ENCODE measurements at regions not wholly inside any gene's neighbourhood (a gene's known extent, or its start where the extent isn't known, plus 50 kb on each side); places are given as distances from the start of the nearest gene placed in this dataset.

DNA sequence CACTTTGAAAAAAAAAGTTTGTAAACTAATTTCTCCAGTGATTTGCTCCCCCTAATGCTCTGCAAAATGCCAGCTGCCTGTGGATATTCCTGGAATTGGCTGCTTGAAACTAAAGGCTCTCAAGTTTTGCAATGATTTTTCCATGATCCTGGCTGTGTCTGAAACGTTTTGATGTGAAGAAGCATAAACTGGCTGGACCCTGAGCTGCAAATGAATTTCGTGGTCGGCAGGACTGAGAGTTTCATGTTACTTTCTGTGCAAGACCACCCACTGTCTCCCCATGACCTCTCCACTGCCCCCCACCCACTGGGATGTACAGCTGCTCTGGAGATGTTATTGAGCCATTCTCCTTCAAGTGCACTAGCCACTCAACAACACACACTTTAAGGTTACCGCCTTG is 171.3 kb upstream of the SSTR4 start:
- no peak for DNase-seq

- DNase-seq, result no peak
These were observed 168.2 kb upstream of the SSTR4 start for GRCh38 chr20:22866812-22867341.

GRCh38 chr20:22878166-22878565 is 156.9 kb upstream of the SSTR4 start:
- no peak for DNase-seq

DNA sequence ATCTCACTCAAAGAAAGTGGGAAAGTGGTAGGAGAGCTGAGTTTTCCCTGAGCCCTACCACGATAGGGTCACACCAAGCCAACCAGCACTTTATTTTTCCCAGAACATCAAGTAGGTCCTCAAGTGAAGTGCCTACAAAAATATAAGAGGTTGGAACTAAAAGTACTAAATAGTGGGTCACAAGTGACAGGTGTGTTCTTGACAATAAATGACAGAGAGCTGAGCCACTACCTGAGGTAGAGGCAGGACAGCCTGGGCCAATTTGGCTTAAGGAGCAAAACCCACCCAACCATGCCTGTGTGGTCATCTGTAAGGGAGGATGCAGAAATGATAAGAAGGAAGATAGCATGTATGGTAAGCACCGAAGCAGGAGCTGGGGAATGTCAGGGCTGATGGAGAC is 154.8 kb upstream of the SSTR4 start:
- DNase-seq, result no peak

DNA sequence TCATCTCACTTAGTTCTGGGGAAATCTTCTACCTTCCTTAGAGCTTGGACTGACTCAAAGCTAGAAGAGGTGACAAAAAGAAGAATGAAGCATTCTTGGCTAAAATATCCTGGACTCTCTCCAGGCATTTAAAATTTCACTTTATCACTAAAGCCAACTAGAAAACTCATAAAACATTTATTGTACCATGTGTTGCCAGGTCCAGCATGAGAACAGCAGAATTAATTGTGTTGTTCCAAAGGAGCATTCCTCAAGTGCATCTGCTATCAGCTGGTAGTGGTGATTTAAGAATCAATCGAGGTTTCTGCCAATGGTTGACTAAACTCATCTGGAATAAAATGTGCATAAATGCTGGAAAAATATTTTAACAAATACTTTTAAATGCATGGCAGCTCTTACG is 147.3 kb upstream of the SSTR4 start:
- no peak for DNase-seq

- DNase-seq, result no peak
These were observed 144.4 kb upstream of the SSTR4 start for GRCh38 chr20:22890594-22891300.

DNA sequence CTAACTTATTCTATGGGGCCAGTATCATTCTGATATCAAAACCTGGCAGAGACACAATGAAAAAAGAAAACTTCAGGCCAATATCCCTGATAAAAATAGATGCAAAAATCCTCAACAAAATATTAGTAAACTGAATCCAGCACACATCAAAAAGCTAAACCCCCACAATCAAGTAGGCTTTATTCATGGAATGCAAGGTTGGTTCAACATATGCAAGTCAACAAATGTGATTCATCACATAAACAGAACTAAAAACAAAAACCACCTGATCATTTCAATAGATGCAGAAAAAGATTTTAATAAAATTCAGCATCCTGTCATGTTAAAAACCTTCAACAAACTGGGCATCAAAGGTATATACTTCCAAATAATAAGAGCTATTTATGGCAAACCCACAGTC is 133.9 kb upstream of the SSTR4 start:
- DNase-seq, result no peak

- no peak for DNase-seq
These were observed 133.2 kb upstream of the SSTR4 start for GRCh38 chr20:22901921-22902320.

- DNase-seq, result no peak
These were observed 130.7 kb upstream of the SSTR4 start for GRCh38 chr20:22904386-22904785.

GRCh38 chr20:22904905-22905304 is 130.2 kb upstream of the SSTR4 start:
- no peak for DNase-seq

GRCh38 chr20:22905658-22906057 is 129.5 kb upstream of the SSTR4 start:
- no peak for DNase-seq

DNA sequence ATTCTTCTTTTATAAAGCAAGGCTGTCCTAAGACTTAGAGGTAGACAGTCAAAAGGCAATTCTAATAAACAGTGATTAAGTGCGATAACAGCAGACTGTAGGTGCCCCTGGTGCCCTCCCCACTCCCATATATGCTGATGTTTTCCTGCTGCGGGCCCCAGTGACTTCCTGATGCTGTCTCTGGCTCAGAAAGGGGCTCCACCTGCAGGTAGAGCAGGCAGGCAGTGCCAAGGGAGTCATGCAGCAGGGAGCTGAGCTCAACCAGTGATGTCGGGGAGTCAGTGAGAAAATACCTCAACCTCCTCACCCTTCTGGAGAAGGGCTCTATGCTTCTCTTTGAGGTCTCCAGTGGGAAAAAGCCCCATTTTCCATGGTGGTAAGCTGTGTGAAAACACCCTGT is 126.7 kb upstream of the SSTR4 start:
- no peak for DNase-seq

DNA sequence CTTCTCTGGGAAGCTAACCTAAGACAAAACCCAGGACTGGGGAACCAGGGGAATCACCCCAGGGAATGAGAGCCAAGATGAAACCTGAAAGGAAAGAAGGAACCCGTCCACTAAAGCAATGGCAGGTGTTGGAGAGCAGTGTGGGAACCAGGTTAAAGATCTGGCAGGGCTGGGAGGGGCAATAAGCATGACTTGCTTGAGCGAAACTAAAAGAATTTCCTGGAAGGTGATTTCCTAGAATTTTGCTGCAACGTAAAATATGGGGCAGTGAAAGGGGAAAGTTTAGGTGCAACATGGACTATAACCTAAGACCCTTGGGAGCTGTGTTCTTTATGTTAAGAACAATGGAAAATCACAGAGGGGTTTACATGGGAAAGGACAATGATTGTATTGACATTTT is 126.2 kb upstream of the SSTR4 start:
- no peak for DNase-seq

- DNase-seq, result no peak
These were observed 125.7 kb upstream of the SSTR4 start for GRCh38 chr20:22909436-22909835.

DNA sequence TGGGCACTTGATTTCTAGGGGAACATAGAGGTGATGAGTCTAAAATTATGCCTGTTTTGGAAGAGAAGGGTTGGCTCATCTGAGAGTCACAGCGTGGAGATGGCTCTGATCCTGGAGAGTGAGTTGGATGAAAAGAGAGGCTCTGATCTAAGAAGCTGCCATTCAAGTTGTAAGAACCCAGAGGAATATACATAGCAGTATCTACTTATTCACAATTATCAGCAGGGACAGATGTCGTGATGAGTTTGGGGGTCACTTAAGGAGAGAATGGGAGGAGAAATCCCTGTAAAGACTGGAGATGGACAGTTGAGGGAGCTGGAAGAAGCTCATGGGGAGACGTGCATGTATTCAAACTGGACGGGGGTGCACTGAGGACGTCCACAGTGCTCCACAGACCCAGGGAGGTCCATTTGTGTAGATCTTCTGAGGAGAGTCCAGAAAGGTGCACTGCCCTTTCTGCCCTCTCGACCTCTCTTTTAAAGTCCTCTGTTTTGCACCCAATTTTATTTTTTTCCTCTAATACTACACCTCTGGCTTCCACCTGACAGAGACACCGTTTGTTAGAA is 124.7 kb upstream of the SSTR4 start:
- no peak for DNase-seq

GRCh38 chr20:22914291-22914690 is 120.8 kb upstream of the SSTR4 start:
- no peak for DNase-seq

DNA sequence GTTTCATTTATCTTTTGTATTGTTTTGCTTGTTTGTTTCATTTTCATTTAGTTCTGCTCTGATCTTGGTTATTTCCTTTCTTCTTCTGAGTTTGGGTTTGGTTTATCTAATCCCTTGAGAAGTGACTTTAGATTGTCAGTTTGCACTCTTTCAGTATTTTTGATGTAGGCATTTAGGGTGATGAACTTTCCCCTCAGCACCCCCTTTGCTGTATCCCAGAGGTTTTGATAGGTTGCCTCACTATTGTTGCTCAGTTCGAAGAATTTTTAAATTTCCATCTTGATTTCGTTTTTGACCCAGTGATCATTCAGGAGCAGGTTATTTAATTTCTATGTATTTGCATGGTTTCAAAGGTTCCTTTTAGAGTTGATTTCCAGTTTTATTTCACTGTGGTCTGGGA is 119.6 kb upstream of the SSTR4 start:
- no peak for DNase-seq

- no peak for DNase-seq
These were observed 118.9 kb upstream of the SSTR4 start for GRCh38 chr20:22916021-22916842.

DNA sequence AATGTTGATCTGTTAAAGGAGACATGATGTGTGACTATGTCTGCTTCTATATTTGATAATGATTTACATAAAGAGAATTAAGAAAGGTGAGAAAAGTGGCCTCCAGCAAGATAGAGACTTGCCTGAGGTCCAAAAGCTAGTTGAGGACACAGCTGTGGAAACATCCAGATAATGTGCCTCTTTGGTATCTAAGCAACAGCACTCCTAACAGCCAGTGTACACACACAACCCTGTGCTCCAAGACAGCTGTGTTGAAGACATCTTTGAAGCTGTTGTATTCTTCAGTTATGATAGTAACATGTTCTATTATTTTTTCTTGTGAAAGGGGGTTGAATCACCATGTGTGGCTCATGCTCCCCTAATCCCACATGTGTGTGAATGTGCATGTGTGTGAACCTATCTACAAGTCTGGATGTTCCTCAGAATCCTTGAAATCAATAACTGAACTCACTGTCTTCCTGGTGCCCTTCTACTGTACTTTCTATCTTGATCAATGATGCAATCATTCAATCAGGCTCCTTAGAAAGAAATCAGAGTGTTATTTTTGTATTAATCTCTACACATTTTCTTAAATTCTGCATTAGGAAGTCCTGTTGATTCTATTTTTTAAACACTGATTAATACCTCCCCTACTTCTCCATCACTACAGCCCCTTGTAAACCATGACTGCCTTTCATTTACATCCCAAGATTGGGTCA is 116.7 kb upstream of the SSTR4 start:
- no peak for DNase-seq

DNA sequence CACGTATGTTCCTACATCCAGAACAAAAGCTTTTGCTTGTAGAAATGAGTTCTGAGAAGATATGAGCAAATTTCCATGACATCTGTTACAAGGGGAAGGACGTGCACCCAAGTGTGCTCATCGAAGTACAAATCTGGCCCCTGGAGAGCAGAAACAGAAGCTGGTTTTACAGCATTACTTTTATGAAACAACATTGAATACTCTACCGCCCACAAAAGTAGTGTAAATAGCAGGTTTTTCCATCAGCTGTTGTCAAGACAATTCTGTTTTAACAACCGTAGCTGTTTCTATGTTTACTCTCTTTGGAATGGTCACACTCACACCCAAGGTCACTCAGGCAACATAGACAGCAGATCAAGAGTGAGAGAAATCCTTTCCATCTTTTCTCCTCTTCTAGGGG is 114.2 kb upstream of the SSTR4 start:
- DNase-seq, result no peak

- DNase-seq, result peak; percentile 28
These were observed 113.3 kb upstream of the SSTR4 start for GRCh38 chr20:22921595-22922421.

DNA sequence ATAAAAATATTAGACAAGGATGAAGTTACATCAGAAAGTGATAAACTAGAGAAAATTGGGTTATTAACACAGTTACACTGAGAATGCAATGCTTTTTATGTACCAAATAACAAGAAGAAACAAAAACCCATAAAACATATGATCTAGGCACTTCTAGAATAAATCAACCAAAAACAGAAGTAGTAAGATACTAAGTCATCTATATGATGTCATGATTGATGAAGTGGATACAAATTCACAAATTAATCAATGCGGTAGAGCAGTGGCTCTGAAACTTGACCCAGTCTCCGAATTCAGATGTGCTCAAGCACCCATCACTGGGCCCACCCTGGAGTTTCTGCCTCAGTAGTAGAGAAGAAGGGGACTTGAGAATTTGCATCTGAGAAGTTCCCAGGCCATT is 112.1 kb upstream of the SSTR4 start:
- DNase-seq, result no peak

Data from HCEC 1CT (cell line).